Smooth muscle cell (in vitro differentiated cells): ENCODE measurements at regions not wholly inside any gene's neighbourhood (a gene's known extent, or its start where the extent isn't known, plus 50 kb on each side); places are given as distances from the start of the nearest gene placed in this dataset.
A peak's percentile ranks its signal among the peaks of the same experiment; 100 is the strongest.

ENCODE experiments used
- DNase-seq: peaks from one replicate; lab custom pipeline; 2025; ENCODE audit not compliant: unreplicated experiment; lab: John Stamatoyannopoulos, UW
- H2AFZ ChIP-seq: fragments of 200-600 bp; sonication (generic); 2 replicates; pipeline ENCODE4 v1.6.0; 2016; ENCODE audit warnings: antibody characterized with exemption, low read depth, mild to moderate bottlenecking
- H3F3A ChIP-seq: fragments of 200-600 bp; sonication (generic); 2 replicates; pipeline ENCODE4 v1.6.0; 2017; ENCODE audit warnings: antibody characterized with exemption, low read depth
- H3K27ac ChIP-seq: fragments of 200-600 bp; sonication (generic); 2 replicates; pipeline ENCODE4 v1.5.1; 2016; ENCODE audit warnings: low read depth, mild to moderate bottlenecking
- H3K27me3 ChIP-seq: fragments of 200-600 bp; sonication (generic); 2 replicates; pipeline ENCODE4 v1.6.1; 2016; ENCODE audit warnings: low read depth, mild to moderate bottlenecking
- H3K36me3 ChIP-seq: fragments of 200-600 bp; sonication (generic); 2 replicates; pipeline ENCODE4 v1.5.1; 2016; ENCODE audit warnings: low read depth
- H3K4me1 ChIP-seq: fragments of 200-600 bp; sonication (generic); 2 replicates; pipeline ENCODE4 v1.5.1; 2016; ENCODE audit warnings: low read depth
- H3K4me2 ChIP-seq: fragments of 200-600 bp; sonication (generic); 2 replicates; pipeline ENCODE4 v1.6.0; 2016; ENCODE audit warnings: mild to moderate bottlenecking
- H3K4me3 ChIP-seq: fragments of 200-600 bp; sonication (generic); 2 replicates; pipeline ENCODE4 v1.5.1; 2016; ENCODE audit warnings: mild to moderate bottlenecking
- H3K79me2 ChIP-seq: fragments of 200-600 bp; sonication (generic); 2 replicates; pipeline ENCODE4 v1.6.0; 2016; ENCODE audit warnings: low read depth, mild to moderate bottlenecking
- H3K9ac ChIP-seq: fragments of 200-600 bp; sonication (generic); 2 replicates; pipeline ENCODE4 v1.6.0; 2016; ENCODE audit warnings: low read depth
- H3K9me3 ChIP-seq: fragments of 200-600 bp; sonication (generic); replicated peaks from 2 replicates; pipeline ENCODE4 v1.5.1; 2016; ENCODE audit warnings: low read depth
- H4K20me1 ChIP-seq: fragments of 200-600 bp; sonication (generic); 2 replicates; pipeline ENCODE4 v1.6.0; 2016; ENCODE audit warnings: low read depth
- WGBS: methylation state at CpG from one replicate; pipeline ENCODE4 v1.1.7; 2016; ENCODE audit warnings: low lambda C conversion rate; 5-methylcytosine and 5-hydroxymethylcytosine counted together
- TF ChIP-seq, protein P1 (sequence below): fragments of 200-600 bp; sonication (generic); IDR thresholded peaks from 2 replicates; pipeline ENCODE4 v1.5.1; 2017; ENCODE audit warnings: borderline replicate concordance, mild to moderate bottlenecking, antibody characterized with exemption; ENCODE audit not compliant: insufficient read depth, poor library complexity, severe bottlenecking

GRCh38 chr15:68518785-68519430 is 59.9 kb upstream of the CORO2B start:
- no peaks in the 10 kb centered on the region for H3K36me3 ChIP-seq
- no peak overlapping the region for H2AFZ ChIP-seq
- peaks cover 3% of the 10 kb centered on the region for H3F3A ChIP-seq
- no peaks in the 10 kb centered on the region for H3K9me3 ChIP-seq
- WGBS, result 93% methylated on average over 6 of the region's 6 CpGs
- no peak for DNase-seq
- H3K79me2 ChIP-seq, result no peaks in the 10 kb centered on the region
- H3K4me3 ChIP-seq, result no peak overlapping the region
- TF ChIP-seq, protein P1, sequence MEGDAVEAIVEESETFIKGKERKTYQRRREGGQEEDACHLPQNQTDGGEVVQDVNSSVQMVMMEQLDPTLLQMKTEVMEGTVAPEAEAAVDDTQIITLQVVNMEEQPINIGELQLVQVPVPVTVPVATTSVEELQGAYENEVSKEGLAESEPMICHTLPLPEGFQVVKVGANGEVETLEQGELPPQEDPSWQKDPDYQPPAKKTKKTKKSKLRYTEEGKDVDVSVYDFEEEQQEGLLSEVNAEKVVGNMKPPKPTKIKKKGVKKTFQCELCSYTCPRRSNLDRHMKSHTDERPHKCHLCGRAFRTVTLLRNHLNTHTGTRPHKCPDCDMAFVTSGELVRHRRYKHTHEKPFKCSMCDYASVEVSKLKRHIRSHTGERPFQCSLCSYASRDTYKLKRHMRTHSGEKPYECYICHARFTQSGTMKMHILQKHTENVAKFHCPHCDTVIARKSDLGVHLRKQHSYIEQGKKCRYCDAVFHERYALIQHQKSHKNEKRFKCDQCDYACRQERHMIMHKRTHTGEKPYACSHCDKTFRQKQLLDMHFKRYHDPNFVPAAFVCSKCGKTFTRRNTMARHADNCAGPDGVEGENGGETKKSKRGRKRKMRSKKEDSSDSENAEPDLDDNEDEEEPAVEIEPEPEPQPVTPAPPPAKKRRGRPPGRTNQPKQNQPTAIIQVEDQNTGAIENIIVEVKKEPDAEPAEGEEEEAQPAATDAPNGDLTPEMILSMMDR, result no peak
- H3K9ac ChIP-seq, result no peak overlapping the region
- no peaks in the 10 kb centered on the region for H3K27me3 ChIP-seq
- no peak overlapping the region for H3K4me2 ChIP-seq
- no peaks in the 10 kb centered on the region for H4K20me1 ChIP-seq
- peaks cover 14% of the 10 kb centered on the region for H3K4me1 ChIP-seq
- H3K27ac ChIP-seq, result no peak overlapping the region

DNA sequence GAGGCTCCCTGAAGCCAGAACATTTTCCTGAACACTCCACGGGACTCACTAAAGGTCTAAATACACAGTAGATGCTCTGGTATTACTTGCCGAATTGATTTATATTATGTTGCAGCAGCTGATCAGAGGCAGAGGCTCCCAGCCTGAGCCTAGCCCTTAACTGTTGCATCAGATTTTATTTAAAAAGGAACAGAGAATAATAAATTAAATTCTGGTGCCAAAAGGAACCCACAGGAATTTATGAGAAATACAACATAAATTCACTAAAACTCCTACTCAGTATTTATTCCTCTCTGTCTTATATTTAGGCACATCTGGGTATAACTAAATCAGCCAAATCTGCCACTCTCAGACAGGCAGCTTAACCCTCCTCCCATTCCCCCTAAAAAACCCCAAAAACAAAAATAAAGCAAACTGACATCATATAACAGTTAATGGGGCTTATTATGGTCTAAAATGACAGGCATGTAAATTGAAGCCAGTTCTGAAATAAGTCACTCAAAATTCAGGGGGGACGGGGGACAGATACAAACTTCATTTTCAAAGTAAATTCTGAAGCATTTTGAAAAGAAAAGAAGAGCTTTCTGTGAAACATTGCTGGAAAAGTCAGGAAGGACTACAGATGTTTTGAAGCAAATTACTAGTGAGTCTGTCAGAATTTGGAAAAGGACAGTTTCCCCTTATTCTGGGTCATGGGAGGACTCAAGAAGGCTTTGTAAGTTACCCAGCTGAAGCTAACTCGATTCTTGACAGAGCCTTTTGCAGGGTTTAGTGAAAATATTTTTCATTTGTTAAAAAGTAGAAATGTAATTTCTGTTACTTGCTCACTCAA is 53.8 kb upstream of the CORO2B start:
- no peaks in the 10 kb centered on the region for H4K20me1 ChIP-seq
- H3K36me3 ChIP-seq, result no peaks in the 10 kb centered on the region
- H3K79me2 ChIP-seq, result no peaks in the 10 kb centered on the region
- H3K27me3 ChIP-seq, result no peaks in the 10 kb centered on the region
- no peak overlapping the region for H3K4me3 ChIP-seq
- no peaks in the 10 kb centered on the region for H3K9me3 ChIP-seq
- H3K4me1 ChIP-seq, result no peaks in the 10 kb centered on the region
- H3F3A ChIP-seq, result no peaks in the 10 kb centered on the region
- WGBS, result 61% methylated on average over 4 of the region's 4 CpGs
- TF ChIP-seq, protein P1, result no peak
- peak overlapping the region; percentile 28 for H2AFZ ChIP-seq
- H3K4me2 ChIP-seq, result peak overlapping the region; percentile 61
- DNase-seq, result no peak
- H3K27ac ChIP-seq, result peak overlapping the region; percentile 77
- peak overlapping the region; percentile 9 for H3K9ac ChIP-seq

- Histone ChIP-seq H3K4me3 (no peak overlapping the region), H3K36me3 (no peaks in the 10 kb centered on the region), H3K4me2 (peak overlapping the region; percentile 14), H3F3A (no peaks in the 10 kb centered on the region), H3K27me3 (no peaks in the 10 kb centered on the region), H3K9ac (no peak overlapping the region), H3K4me1 (no peaks in the 10 kb centered on the region), H4K20me1 (no peaks in the 10 kb centered on the region), H3K9me3 (no peaks in the 10 kb centered on the region), H3K27ac (peak overlapping the region; percentile 77), H3K79me2 (no peaks in the 10 kb centered on the region), H2AFZ (no peak overlapping the region)
- WGBS, result 82% methylated on average over 3 of the region's 3 CpGs
- no peak for DNase-seq
- TF ChIP-seq, protein P1, result no peak
Observed at GRCh38 chr15:68525815-68526214, 53.0 kb upstream of the CORO2B start.
